ENCODE measurements at regions not wholly inside any gene's neighbourhood (a gene's known extent, or its start where the extent isn't known, plus 50 kb on each side); places are given as distances from the start of the nearest gene placed in this dataset.
A peak's percentile ranks its signal among the peaks of the same experiment; 100 is the strongest.
"Not testable (repeated sequence)": the region's sequence is repeated elsewhere in the genome, so short reads cannot be mapped to it uniquely, and the experiment has no call there.

DNA sequence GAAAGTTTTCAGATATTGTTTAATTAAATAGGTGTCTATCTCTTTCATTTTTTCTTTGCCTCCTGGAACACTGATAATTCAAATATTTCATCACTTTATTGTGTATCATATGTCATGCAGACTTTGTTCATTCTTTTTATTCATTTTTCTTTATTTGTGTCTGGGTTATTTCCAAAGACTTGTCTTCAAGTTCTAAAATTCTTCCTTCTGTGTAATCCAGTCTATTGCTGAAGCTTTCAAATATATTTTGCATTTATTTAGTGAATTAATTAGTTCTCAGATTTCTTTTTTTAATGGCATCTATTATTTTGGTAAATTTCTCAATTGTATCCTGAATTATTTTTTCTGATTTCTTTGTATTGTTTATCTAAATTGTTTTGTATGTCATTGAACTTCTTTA is 70.1 kb downstream of the ZNF330 start:
- DNase-seq, result no peak

DNA sequence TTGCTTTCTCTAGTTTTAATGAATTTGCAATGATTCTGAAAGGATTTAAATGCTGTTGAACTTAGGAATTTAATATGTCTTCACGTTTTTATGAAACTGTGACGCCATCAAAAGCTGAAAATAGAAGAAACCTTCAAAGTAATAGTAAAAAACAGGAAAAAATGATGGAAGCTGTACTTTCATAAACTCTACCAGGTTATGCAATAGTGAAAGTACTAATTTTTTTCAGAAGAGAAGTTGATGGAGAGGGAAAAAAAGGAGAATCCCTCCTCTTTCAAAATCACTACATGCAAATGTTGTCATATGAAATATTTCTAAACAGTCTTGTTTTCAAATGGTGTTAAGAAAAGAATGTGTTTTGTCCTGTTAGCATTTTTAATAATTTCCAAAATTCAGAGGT is 73.6 kb downstream of the ZNF330 start:
- no peak for DNase-seq

DNA sequence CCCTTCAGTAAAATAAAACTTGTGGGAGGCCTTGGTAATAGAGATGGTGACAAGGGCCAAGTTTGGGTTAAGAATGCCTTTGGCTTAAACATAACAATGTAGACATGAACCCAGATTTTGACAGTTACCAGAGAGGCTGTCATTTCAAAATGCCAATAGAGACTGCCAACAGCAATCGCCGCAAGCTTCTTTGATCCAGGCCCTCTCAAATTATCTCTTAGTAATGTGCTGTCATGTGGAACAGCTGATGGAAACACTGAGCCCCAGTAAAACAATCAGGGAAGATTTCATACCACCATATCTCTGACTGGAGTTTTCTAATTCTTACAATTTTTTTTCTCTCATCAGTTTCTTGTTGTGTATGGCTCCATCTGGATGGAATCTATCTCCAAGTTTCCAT is 80.5 kb downstream of the ZNF330 start:
- no peak for DNase-seq

DNA sequence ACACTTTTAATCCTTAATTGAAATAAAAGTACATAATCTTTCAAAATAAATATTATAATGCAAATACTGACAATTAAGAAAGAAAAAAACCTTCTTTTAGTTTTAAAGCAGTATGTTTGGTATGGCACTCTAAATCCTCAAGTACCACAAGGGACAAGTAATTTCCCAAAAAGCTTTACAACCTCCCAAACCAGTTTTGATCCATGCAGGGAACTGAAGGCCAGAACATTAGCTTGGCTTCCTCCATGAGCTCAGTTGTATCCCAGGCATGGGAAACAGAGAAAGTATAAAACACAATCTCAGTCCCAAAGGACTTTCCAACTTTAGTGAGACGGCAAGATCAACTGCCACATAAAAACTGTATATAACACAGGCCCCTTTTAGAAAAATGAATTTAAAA is 82.2 kb downstream of the ZNF330 start:
- no peak for DNase-seq

DNA sequence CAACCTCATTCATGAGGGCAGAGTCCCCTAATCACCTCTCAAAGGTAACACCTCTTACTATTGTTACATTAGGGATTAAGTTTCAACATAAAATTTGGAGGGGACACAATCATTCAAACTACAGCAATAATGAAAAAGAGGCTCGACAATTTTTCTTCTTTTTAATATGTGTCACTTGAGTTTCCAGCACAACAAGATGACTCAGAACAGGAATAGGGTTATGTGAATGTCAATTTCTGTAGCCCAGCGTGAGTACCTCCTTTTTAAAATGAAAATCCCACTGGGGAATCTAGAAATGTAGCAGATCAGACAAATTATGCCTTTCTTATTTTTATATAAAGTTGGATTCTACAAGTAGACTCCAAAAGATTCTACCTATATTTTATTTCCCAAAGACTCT is 83.7 kb downstream of the ZNF330 start:
- DNase-seq, result no peak

- DNase-seq, result peak; percentile 44
Observed at GRCh38 chr4:141306331-141306730, 85.6 kb downstream of the ZNF330 start.

GRCh38 chr4:141307241-141307689 is 86.6 kb downstream of the ZNF330 start:
- peak; percentile 86 for DNase-seq

DNA sequence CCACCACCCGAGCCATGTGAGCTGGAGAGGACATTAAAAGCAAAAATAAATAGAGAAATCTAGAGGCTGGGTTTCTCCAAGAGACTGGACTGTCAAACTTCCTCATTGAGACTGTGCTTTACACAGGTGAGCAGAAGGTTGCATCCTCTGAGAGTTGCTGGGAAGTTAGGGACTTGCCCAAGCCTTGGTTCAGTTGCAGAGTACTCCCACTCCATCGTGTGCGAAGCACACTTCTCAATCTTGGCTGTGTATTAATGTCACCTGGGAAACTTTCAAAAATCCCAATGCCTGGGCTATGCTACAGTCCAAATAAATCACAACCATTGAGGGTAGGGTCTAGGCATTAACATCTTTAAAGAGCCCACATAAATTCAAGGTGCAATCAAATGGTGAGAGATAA is 89.2 kb downstream of the ZNF330 start:
- no peak for DNase-seq

- DNase-seq, result peak; percentile 67
Observed at GRCh38 chr4:141311246-141312204, 90.8 kb downstream of the ZNF330 start.

- DNase-seq, result no peak
Observed at GRCh38 chr4:141314627-141315026, 93.9 kb downstream of the ZNF330 start.

- no peak for DNase-seq
Observed at GRCh38 chr4:141328560-141329173, 108.0 kb downstream of the ZNF330 start.

DNA sequence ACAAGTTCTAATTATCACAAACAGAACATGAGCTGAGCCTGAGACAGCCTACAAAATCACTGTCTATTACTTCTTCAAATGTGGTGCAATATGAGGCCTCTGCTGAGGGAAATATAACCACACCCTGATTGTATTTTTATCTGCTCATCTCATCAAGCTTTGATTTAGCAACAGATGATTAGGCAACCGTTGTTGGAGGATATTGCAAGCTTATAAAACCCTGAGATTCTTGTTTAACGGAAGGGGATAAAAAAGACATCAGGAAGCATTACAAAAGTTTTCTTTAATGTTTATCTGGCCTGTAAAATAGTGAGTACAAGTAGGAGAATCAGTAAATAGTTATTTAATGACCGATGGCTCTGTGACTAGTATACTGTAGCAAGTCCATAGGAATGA is 108.5 kb downstream of the ZNF330 start:
- DNase-seq, result peak; percentile 81

GRCh38 chr4:141330616-141331015 is 109.9 kb downstream of the ZNF330 start:
- DNase-seq, result no peak

- DNase-seq, result no peak
Observed at GRCh38 chr4:141331534-141332358, 111.1 kb downstream of the ZNF330 start.

DNA sequence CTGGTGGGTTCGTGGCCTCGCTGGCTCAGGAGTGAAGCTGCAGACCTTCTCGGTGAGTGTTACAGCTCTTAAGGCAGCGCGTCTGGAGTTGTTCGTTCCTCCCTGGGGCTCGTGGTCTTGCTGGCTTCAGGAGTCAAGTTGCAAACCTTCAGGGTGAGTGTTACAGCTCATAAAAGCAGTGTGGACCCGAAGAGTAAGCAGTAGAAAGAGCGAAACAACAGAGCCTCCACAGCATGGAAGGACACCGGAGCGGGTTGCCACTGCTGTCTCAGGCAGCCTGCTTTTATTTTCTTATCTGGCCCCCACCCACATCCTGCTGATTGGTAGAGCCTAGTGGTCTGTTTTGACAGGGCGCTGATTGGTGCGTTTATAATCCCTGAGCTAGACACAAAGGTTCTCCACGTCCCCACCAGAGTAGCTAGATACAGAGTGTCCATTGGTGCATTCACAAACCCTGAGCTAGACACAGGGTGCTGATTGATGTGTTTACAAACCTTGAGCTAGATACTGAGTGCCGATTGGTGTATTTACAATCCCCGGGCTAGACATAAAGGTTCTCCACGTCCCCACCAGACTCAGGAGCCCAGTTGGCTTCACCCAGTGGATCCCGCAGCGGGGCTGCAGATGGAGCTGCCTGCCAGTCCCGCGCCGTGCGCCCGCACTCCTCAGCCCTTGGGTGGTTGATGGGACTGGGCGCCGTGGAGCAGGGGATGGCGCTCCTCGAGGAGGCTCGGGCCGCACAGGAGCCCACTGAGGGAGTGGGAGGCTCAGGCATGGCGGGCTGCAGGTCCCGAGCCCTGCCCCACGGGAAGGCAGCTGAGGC is 111.9 kb downstream of the ZNF330 start:
- not testable (repeated sequence) for DNase-seq

DNA sequence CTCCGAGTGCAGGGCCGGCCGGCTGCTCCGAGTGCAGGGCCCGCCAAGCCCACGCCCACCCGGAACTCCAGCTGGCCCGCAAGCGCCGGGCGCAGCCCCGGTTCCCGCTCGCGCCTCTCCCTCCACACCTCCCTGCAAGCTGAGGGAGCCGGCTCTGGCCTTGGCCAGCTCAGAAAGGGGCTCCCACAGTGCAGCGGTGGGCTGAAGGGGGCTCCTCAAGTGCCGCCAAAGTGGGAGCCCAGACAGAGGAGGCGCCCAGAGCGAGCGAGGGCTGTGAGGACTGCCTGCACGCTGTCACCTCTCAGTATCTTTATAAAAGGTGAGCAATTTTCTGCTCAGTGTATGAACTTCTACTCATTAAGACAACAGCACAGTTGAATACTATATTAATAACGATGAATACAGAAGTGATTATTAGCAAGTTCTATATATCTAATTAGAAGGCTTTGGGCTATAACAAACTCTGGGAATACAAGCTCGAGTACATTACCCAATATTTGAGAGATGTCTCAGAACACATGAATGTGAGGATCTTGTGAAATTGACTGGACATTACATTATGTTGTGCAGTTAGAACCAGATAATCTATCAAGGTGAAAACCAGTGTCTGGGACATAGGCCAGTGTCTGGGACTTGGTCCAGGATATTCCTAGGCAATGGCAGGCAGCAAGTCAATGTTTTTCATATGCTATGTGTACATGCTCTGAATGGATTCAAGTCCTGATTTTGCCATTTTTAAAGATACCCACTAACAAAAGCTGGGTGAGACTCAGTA is 112.9 kb downstream of the ZNF330 start:
- DNase-seq, result not testable (repeated sequence)

DNA sequence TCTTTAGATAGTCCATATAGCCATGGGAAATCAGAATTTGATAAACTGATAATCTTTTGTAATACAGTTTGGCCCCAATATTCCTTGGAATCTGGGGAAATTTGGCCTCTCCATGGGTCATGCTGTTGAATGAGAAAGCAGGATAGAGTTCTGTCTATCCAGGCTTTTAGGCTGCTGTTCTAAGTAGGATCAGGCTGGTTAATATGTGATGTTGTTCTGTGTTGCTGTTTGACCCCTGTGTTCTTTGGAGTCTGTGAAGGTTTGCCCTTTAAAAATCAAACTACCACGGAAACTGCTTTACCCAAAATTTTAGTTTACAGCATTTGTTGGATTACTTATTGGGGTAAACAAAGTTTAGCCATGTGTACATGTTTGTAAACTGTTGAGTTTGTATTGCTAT is 114.5 kb downstream of the ZNF330 start:
- DNase-seq, result no peak

DNA sequence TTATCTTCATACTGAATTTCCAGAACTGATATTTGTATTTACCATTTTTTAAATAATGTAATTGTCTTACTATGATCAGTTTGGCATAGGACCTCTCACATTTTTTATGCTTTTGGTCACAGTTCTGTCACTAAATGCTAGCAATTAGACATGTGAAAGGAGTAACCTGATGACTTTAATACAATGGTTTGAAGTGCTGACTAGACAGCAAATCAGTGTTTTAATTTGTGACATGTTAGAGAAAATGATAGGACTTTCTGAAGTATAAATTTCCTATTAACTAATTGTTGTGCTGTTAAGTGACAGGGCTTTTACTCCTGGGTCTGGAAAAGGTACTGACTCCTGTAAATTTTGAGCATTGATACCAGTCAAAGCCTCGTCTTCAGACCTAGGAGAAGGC is 117.5 kb downstream of the ZNF330 start:
- no peak for DNase-seq

DNA sequence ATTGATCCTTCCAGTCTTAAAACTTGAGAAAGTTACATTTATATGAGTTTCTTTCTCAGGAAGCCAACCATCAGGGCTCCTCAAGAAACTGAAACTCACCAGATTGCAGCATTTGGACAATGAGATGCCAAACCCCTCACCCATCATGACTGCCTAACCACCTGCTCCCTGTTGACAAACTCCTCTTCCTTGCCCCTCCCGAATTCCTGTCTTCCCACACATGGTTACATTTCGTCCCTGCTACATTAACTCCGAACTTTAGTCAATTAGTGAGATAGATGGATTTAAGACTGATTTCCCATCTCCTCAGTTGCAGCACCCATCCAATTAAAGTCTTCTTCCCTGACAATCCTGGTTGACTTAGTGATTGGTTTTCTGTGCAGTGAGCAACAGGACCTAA is 118.7 kb downstream of the ZNF330 start:
- DNase-seq, result no peak

GRCh38 chr4:141339966-141340365 is 119.3 kb downstream of the ZNF330 start:
- no peak for DNase-seq

DNA sequence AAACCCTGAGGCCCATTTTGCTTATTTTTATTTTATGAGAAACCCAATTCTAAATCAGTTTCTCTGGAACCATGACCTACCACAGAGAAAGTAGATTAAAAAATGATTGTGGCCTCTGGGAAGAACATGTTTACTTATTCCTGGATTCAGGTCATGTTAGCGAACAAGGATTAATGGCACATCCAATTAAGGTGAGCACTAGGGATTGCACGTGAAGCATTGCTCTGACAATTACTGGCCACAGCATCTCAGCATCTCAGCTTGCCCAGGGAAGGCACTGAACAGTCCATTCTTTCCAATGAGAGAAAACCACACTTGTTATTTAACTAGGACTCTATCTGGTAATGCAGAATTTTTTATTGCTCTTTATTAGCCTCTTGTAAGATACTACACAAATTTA is 119.8 kb downstream of the ZNF330 start:
- DNase-seq, result no peak

DNA sequence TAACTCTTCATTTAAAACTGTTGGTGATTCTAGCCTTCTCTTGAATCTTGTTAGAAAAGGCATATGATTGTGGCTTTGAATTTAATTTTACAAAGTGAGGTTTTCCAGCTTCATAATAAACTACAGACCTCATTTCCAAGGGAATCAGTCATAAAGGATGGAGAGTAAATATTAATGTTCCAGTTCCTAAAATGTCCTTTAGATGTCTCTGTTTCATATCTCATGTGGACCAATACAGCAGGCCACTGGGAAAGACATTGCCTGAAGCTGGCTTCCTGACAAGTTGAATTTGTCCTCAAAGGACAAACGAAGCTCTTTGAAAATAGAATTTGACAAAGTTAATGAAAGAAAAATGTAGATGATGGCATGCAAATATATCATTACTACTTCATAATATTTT is 125.4 kb downstream of the ZNF330 start:
- DNase-seq, result peak; percentile 79

All from hematopoietic multipotent progenitor cell treated with erythropoietin and hydrocortisone succinate and interleukin-3 and kit ligand, for 4 days (in vitro differentiated cells).